Psoas muscle (tissue), 7 donors: ENCODE measurements at regions not wholly inside any gene's neighbourhood (a gene's known extent, or its start where the extent isn't known, plus 50 kb on each side); places are given as distances from the start of the nearest gene placed in this dataset.

ENCODE experiments used
- ATAC-seq, 4 donors: fragments of 200-7000 bp; cut with Tn5 transposase; one replicate each; pipeline ENCODE4 v1.9.1; 2020; ENCODE audit warnings: moderate library complexity in 3 of 4, mild to moderate bottlenecking in 2 of 4
- DNase-seq, 2 donors: peaks; one replicate each; pipeline ENCODE4 v3.0.0-alpha.2; 2020
- H3K27ac ChIP-seq: fragments of 200-600 bp; one replicate; pipeline ENCODE4 v1.8.0; 2022
- H3K27me3 ChIP-seq, 3 donors: fragments of 200-600 bp in 1 of 3; one replicate each; pipeline versions ENCODE4 v1.6.1 to v1.8.0; 2013 to 2022; ENCODE audit warnings: low read length in 2 of 3, mild to moderate bottlenecking in 2 of 3, moderate library complexity in 1 of 3; ENCODE audit not compliant: insufficient read depth in 3 of 3
- H3K36me3 ChIP-seq, 2 donors: fragments of 200-600 bp in 1 of 2; one replicate each; pipeline versions ENCODE4 v1.6.1 to v1.8.0; 2013 to 2022; ENCODE audit warnings: low read depth in 1 of 2, mild to moderate bottlenecking in 1 of 2, moderate library complexity in 1 of 2; ENCODE audit not compliant: insufficient read depth in 1 of 2
- H3K4me1 ChIP-seq: fragments of 200-600 bp; one replicate; pipeline ENCODE4 v1.8.0; 2022
- H3K4me3 ChIP-seq: fragments of 200-600 bp; one replicate; pipeline ENCODE4 v1.8.0; 2022; ENCODE audit warnings: mild to moderate bottlenecking
- H3K9me3 ChIP-seq: fragments of 200-600 bp; one replicate; pipeline ENCODE4 v1.8.0; 2022
- WGBS, 3 donors: extraction: QIAGEN DNeasy Blood & Tissue Kit; methylation state at CpG; one replicate each; pipeline versions ENCODE4 v1.1.6 to v1.1.7; 2013; 5-methylcytosine and 5-hydroxymethylcytosine counted together
- intact Hi-C, 2 donors: fragments of 100-400 bp; cut with DNase I; formaldehyde crosslinking; loops; one replicate each; pipeline versions ENCODE4 v1.11.0 to v1.14.2; 2022
- TF ChIP-seq, protein P1 (sequence below): fragments of 200-600 bp; IDR thresholded peaks from one replicate; pipeline ENCODE4 v1.8.0; 2022; ENCODE audit warnings: antibody characterized with exemption
- donor health status: healthy with polysubstance abuse.
- donor health status: DM: no; HTN: no; CAD: no; lungs with moderate emphysema.
- donor health status: Bipolar disorder and iron deficiency.
- donor health status: healthy.
- donor health status: DM: yes; HTN: yes; CAD: no.
- donor health status: DM: no; HTN: no; CAD: no.
- donor health status: DM: yes; HTN: yes; CAD: no.

DNA sequence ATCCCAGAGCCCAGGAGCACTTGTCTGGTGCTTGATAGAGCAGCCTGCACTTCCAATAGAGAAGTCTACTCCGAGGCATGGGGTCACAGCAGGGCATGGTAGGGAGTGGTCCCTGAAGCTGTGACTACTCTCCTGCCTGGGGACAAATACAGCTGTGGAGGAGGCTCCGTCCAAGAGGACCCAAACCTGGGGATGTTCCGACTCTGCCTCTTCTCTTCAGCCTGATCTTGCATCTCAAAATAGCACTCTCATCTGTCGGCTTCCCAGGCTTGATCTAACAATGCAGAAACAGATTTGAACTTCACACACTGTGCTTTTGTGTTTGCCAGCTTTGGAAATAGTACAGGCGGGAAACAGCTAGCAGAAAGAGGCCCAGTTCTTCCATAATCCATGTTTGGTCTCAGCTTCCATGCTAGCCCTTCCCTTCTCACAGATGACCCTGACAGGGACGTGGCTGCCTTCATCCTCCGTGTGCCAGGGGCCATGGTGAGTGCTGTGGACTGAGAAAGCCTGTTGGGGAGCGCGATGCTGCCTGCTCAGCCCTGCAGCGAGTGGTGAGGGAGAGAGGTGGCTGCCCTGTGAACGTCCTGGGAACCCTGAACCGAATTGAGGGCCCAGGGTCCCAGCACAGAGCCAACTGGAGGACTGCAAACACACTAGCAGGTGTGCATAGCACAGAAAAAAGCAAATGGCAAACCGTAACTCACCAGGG, 150.3 kb upstream of the GPR12 start:
- intact Hi-C loops: no loop called here
- 61 to 71% (median 65%) methylated on average over 13 of the region's 13 CpGs for WGBS, 3 donors
- ATAC-seq: no peak

DNA sequence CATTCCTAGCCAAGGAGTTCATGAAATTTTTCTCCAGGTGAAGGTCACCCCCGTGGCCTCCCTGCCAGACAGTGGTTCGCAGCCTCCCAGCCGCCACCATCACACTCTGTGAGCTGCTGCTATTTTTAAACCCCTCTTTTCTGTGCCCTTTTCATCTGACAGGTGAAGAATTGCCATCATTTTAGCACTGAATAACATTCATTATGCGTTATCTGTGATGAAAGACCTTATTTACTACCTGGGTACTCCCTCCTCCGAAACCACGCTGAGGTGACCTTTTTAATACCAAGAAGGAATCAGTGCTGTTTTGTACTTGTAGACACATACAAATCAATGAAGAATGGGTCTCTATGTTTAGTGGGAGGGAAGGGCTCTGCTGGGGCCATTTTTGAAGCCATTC, 148.9 kb upstream of the GPR12 start:
- Histone ChIP-seq H3K4me1 (no peaks in the 10 kb centered on the region), H3K9me3 (no peaks in the 10 kb centered on the region), H3K27ac (no peak overlapping the region), H3K36me3 (no peaks in the 10 kb centered on the region), H3K27me3 (peaks cover 0 to 24% (median 3%) of the 10 kb centered on the region in 3 donors), H3K4me3 (no peak overlapping the region)
- ATAC-seq: no peak
- intact Hi-C loops: no loop called here
- WGBS, 3 donors: 74 to 81% (median 75%) methylated on average over 6 of the region's 6 CpGs
- no peak for DNase-seq
- TF ChIP-seq, protein P1, sequence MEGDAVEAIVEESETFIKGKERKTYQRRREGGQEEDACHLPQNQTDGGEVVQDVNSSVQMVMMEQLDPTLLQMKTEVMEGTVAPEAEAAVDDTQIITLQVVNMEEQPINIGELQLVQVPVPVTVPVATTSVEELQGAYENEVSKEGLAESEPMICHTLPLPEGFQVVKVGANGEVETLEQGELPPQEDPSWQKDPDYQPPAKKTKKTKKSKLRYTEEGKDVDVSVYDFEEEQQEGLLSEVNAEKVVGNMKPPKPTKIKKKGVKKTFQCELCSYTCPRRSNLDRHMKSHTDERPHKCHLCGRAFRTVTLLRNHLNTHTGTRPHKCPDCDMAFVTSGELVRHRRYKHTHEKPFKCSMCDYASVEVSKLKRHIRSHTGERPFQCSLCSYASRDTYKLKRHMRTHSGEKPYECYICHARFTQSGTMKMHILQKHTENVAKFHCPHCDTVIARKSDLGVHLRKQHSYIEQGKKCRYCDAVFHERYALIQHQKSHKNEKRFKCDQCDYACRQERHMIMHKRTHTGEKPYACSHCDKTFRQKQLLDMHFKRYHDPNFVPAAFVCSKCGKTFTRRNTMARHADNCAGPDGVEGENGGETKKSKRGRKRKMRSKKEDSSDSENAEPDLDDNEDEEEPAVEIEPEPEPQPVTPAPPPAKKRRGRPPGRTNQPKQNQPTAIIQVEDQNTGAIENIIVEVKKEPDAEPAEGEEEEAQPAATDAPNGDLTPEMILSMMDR: no peak

More for the DNA sequence above, 150.3 kb upstream of the GPR12 start:
- H3K27ac ChIP-seq: no peak overlapping the region
- DNase-seq: no peak
- TF ChIP-seq, protein P1: no peak
- no peak overlapping the region for H3K4me3 ChIP-seq
- H3K36me3 ChIP-seq: no peaks in the 10 kb centered on the region
- peaks cover 0 to 24% (median 0%) of the 10 kb centered on the region in 3 donors for H3K27me3 ChIP-seq
- no peaks in the 10 kb centered on the region for H3K4me1 ChIP-seq
- H3K9me3 ChIP-seq: no peaks in the 10 kb centered on the region

DNA sequence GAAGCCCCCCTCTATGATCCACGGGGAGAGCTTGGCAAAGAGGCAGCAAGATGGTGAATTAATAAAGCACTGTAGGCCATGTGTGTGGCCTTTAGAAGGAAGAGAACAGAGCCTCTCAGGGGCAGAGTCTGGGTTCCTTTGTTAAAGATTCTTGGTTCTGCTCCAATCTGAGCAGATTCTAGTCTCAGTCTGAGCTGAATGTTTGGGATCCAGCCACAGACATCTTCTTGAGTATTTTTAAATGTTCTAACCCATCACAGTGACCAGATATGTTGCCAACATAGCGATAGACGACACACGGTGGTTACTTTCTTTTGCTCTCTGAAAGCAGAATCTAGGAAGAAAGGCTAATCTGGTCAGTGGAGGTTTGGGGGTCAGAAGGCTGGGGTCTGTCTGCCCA, 147.5 kb upstream of the GPR12 start:
- H3K4me1 ChIP-seq: no peaks in the 10 kb centered on the region
- TF ChIP-seq, protein P1: no peak
- 66 to 72% (median 71%) methylated on average over 4 of the region's 4 CpGs for WGBS, 3 donors
- DNase-seq (no peak), ATAC-seq (no peak)
- H3K27me3 ChIP-seq: peaks cover 0 to 24% (median 3%) of the 10 kb centered on the region in 3 donors
- H3K27ac ChIP-seq: no peak overlapping the region
- H3K9me3 ChIP-seq: no peaks in the 10 kb centered on the region
- no peaks in the 10 kb centered on the region for H3K36me3 ChIP-seq
- no peak overlapping the region for H3K4me3 ChIP-seq
- intact Hi-C loops: no loop called here

DNA sequence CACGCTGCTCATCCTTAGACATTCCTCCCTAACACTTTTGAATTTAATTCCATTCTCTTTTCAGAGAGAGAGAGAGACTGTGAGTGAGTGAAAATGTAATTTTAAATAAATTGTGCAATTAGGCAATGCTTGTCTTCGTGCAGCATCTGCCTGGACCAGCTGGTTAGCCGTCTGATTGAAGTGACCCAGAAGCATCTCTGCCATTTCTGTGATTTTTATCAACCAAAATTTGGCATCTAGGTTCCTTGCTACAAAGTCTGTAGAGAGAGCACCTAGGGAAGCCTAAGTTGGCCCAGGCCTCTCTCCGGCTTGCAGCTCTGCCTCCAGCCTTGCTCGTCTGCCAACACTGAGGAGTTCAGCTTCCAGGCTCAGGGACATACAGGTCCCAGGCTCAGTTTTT, 138.6 kb upstream of the GPR12 start:
- Histone ChIP-seq H3K4me3 (no peak overlapping the region), H3K36me3 (no peaks in the 10 kb centered on the region), H3K27me3 (peaks cover 0 to 4% (median 2%) of the 10 kb centered on the region in 3 donors), H3K4me1 (no peaks in the 10 kb centered on the region), H3K9me3 (no peaks in the 10 kb centered on the region), H3K27ac (no peak overlapping the region)
- TF ChIP-seq, protein P1: no peak
- 45 to 66% (median 60%) methylated on average over 5 of the region's 5 CpGs for WGBS, 3 donors
- no peak for DNase-seq
- ATAC-seq: no peak
- intact Hi-C loops: no loop called here
